Spleen (tissue), 11 donors: ENCODE measurements at regions not wholly inside any gene's neighbourhood (a gene's known extent, or its start where the extent isn't known, plus 50 kb on each side); places are given as distances from the start of the nearest gene placed in this dataset.

Source experiments
- DNase-seq: peaks from one replicate; pipeline ENCODE4 v3.0.0-alpha.2; 2020
- H3K27ac ChIP-seq, 8 donors: fragments of 200-600 bp; sonication (generic) in 7 of 8; 1 replicate in 4 of 8; 2 replicates in 4 of 8; pipeline versions ENCODE4 v1.5.0 to v1.8.0; 2016 to 2021; ENCODE audit warnings: inconsistent platforms in 4 of 8, mild to moderate bottlenecking in 4 of 8, moderate library complexity in 1 of 8
- H3K27me3 ChIP-seq, 7 donors: fragments of 200-600 bp; sonication (generic) in 6 of 7; replicated peaks in 1 of 7; 1 replicate in 4 of 7; 2 replicates in 3 of 7; pipeline versions ENCODE4 v1.5.0 to v1.8.0; 2016 to 2021; ENCODE audit warnings: inconsistent platforms in 3 of 7, mild to moderate bottlenecking in 1 of 7
- H3K36me3 ChIP-seq, 6 donors: fragments of 200-600 bp; sonication (generic) in 5 of 6; 1 replicate in 4 of 6; 2 replicates in 2 of 6; pipeline versions ENCODE4 v1.5.0 to v1.8.0; 2016 to 2021; ENCODE audit warnings: inconsistent platforms in 2 of 6
- H3K4me1 ChIP-seq, 6 donors: fragments of 200-600 bp; sonication (generic) in 5 of 6; 1 replicate in 3 of 6; 2 replicates in 3 of 6; pipeline versions ENCODE4 v1.5.0 to v1.8.0; 2016 to 2021; ENCODE audit warnings: inconsistent platforms in 3 of 6
- H3K4me3 ChIP-seq, 8 donors: fragments of 200-600 bp; sonication (generic) in 7 of 8; 1 replicate in 4 of 8; 2 replicates in 4 of 8; pipeline versions ENCODE4 v1.5.0 to v1.8.0; 2016 to 2021; ENCODE audit warnings: inconsistent platforms in 4 of 8, mild to moderate bottlenecking in 4 of 8, moderate library complexity in 2 of 8
- H3K9me3 ChIP-seq, 8 donors: fragments of 200-600 bp; sonication (generic) in 7 of 8; 1 replicate in 4 of 8; 2 replicates in 4 of 8; pipeline versions ENCODE4 v1.5.0 to v1.8.0; 2016 to 2021; ENCODE audit warnings: inconsistent platforms in 4 of 8
- POLR2A ChIP-seq, 3 donors: fragments of 450-650 bp; IDR thresholded peaks; one replicate each; pipeline ENCODE4 v1.5.1; 2017; ENCODE audit warnings: antibody characterized with exemption in 3 of 3, mild to moderate bottlenecking in 1 of 3
- POLR2AphosphoS5 ChIP-seq, 3 donors: sonication (generic); formaldehyde crosslinking; IDR thresholded peaks; one replicate each; pipeline ENCODE4 v1.5.1; 2017; ENCODE audit warnings: antibody characterized with exemption in 3 of 3
- WGBS, 5 donors: extraction: QIAGEN DNeasy Blood & Tissue Kit in 3 of 5; methylation state at CpG; one replicate each; pipeline versions ENCODE4 v1.1.5 to v1.1.7; 2013 to 2018; 5-methylcytosine and 5-hydroxymethylcytosine counted together
- intact Hi-C: fragments of 100-400 bp; cut with DNase I; formaldehyde crosslinking; loops from one replicate; pipeline ENCODE4 v1.15.0; 2023; ENCODE audit warnings: low total_unique reads
- TF ChIP-seq, protein P1 (sequence below), 11 experiments: fragments of 200-600 bp in 7 of 11; fragments of 450-650 bp in 4 of 11; sonication (generic) in 4 of 11; IDR thresholded peaks in 8 of 11; conservative IDR thresholded peaks in 3 of 11; 1 replicate in 7 of 11; 2 replicates in 4 of 11; pipeline versions ENCODE4 v1.4.0 to v1.8.0; 2016 to 2021; ENCODE audit warnings: antibody characterized with exemption in 11 of 11, inconsistent platforms in 4 of 11, mild to moderate bottlenecking in 1 of 11
- donor health status: healthy with polysubstance abuse.
- donor health status: DM: no; HTN: no; CAD: no; lungs with moderate emphysema.
- donor health status: DM: no; HTN: no; CAD: no.
- donor health status: Bipolar disorder and iron deficiency.
- donor health status: healthy.
- donor health status: DM: no; HTN: no; CAD: no.
- donor health status: DM: yes; HTN: yes; CAD: no.

DNA sequence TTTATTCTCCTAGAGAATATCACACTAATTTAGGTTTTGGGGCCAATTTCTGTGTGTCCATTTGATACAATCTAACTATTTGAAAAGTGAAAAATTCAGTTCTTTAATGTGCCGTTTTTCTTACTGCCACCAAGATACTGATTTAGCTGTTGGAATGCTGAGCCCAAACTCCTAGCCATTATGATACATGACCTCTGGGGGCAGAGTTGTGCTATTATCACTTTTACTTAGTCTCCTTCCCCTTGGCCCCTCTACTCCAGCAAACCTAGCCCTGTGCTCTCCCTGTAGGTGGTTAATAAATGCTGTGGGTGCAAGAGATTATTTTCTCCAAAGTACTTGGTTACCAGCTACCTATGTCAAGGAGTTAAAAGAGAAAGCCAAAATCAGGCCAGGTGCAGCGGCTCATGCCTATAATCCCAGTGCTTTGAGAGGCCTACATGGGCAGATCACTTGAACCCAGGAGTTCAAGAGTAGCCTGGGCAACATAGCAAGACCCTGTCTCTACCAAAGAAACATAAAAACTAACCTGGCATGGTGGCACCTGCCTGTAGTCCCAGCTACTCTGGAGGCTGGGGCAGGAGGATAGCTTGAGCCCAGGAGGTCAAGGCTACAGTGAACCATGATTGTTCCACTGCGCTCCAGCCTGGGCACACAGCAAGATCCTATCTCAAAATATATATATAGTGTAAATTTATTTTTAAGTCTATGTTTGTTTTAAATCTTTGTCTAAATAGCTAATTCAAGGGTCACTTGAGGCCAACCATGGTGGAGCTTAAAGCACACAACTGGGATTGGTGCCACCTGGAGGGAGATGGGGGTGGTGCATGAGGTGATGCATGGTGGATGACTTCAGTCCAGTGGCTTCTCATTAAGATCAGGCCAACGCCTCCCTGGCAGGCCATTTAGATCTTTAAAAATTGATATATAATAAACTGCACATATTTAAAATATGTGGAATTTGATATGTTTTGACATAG lies 193.2 kb upstream of the PLET1 start:
- Histone ChIP-seq H3K4me1 (no peaks in the 10 kb centered on the region), H3K36me3 (no peaks in the 10 kb centered on the region), H3K27me3 (no peaks in the 10 kb centered on the region), H3K4me3 (no peak overlapping the region), H3K27ac (no peak overlapping the region), H3K9me3 (no peaks in the 10 kb centered on the region)
- 85 to 93% (median 92%) methylated on average over 4 of the region's 4 CpGs for WGBS, 5 donors
- intact Hi-C loops: no loop called here
- TF ChIP-seq, protein P1, sequence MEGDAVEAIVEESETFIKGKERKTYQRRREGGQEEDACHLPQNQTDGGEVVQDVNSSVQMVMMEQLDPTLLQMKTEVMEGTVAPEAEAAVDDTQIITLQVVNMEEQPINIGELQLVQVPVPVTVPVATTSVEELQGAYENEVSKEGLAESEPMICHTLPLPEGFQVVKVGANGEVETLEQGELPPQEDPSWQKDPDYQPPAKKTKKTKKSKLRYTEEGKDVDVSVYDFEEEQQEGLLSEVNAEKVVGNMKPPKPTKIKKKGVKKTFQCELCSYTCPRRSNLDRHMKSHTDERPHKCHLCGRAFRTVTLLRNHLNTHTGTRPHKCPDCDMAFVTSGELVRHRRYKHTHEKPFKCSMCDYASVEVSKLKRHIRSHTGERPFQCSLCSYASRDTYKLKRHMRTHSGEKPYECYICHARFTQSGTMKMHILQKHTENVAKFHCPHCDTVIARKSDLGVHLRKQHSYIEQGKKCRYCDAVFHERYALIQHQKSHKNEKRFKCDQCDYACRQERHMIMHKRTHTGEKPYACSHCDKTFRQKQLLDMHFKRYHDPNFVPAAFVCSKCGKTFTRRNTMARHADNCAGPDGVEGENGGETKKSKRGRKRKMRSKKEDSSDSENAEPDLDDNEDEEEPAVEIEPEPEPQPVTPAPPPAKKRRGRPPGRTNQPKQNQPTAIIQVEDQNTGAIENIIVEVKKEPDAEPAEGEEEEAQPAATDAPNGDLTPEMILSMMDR (IDR thresholded peaks at IDR 0.05 in 8 of 11, conservative IDR thresholded peaks at IDR 0.05 in 3 of 11): peak in 6 of 11 experiments; percentile 14 to 61 (median 38)
- TF ChIP-seq POLR2AphosphoS5 (IDR thresholded peaks at IDR 0.05) (no peak), POLR2A (IDR thresholded peaks at IDR 0.05) (no peak)
- no peak for DNase-seq

DNA sequence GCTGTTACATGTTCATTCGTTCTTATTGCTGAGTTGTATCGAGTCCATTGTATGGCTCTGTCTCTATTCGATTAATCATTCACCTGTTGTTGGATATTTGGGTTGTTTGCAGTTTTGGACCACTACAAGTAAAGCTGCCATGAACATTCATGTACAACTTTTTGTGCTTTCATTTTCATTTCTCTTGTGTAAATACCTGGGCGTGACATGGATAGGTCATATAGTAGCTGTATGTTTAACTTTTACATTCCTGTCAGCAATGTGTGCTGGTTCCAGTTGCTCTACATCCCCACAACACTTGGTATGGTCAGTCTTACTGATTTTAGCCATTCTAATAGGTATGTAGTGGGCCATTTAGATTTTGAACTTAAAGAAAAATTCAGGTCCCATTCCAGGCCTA lies 194.2 kb upstream of the PLET1 start:
- TF ChIP-seq, protein P1 (IDR thresholded peaks at IDR 0.05 in 8 of 11, conservative IDR thresholded peaks at IDR 0.05 in 3 of 11): no peak
- no peak for TF ChIP-seq POLR2AphosphoS5 (IDR thresholded peaks at IDR 0.05)
- no peak for TF ChIP-seq POLR2A (IDR thresholded peaks at IDR 0.05)

DNA sequence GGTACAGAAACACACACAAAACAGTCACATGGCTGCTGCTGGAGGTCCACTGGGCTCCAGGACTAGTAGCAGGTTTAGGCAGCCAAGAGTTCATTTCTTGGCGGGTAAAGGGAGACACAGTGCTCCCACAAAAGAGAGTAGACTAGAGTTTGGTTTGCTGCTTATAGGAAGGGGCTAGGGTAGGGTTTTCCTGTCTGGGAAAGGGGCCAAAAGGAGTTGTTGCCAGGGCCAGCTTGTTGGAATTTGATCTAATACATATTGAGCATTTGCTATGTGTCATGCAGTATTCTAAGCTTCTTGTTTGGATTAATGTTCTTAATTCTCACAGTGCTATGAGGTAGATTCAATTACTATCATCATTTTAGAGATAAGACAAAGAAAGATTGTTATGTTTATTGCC lies 195.1 kb upstream of the PLET1 start:
- WGBS, 5 donors: 63 to 90% (median 78%) methylated on average over 1 of the region's 1 CpG
- H3K27ac ChIP-seq: no peak overlapping the region
- no peaks in the 10 kb centered on the region for H3K4me1 ChIP-seq
- DNase-seq: no peak
- no peak for TF ChIP-seq POLR2A (IDR thresholded peaks at IDR 0.05)
- no peak for TF ChIP-seq POLR2AphosphoS5 (IDR thresholded peaks at IDR 0.05)
- TF ChIP-seq, protein P1 (IDR thresholded peaks at IDR 0.05 in 8 of 11, conservative IDR thresholded peaks at IDR 0.05 in 3 of 11): no peak
- H3K9me3 ChIP-seq: no peaks in the 10 kb centered on the region
- H3K4me3 ChIP-seq: no peak overlapping the region
- no peaks in the 10 kb centered on the region for H3K36me3 ChIP-seq
- H3K27me3 ChIP-seq: no peaks in the 10 kb centered on the region
- intact Hi-C loops: no loop called here

More for the DNA sequence above, 194.2 kb upstream of the PLET1 start:
- DNase-seq: no peak
- Histone ChIP-seq H3K36me3 (no peaks in the 10 kb centered on the region), H3K27ac (no peak overlapping the region), H3K4me1 (no peaks in the 10 kb centered on the region), H3K27me3 (no peaks in the 10 kb centered on the region), H3K9me3 (no peaks in the 10 kb centered on the region), H3K4me3 (no peak overlapping the region)
- intact Hi-C loops: no loop called here
- WGBS, 5 donors: 87 to 97% (median 94%) methylated on average over 4 of the region's 4 CpGs

DNA sequence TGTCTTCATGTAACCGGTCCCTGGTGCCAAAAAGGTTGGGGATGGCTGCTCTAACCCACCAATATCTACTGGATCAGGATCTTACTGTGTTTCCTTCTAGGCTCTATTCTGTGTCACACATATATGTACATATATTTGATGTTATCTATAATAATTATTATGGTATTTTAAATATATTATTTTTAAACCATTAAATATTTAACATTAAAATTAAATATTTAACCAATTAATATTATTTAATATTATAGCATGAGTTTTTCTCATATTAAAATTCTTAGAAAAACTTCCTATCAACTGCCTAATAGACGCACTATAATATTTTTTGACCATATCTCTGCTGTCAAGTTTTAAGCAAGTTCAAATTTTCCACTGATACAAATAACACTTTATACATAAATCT lies 196.9 kb upstream of the PLET1 start:
- WGBS, 5 donors: 90 to 99% (median 98%) methylated on average over 2 of the region's 2 CpGs
- Histone ChIP-seq H3K4me3 (no peak overlapping the region), H3K27me3 (no peaks in the 10 kb centered on the region), H3K9me3 (no peaks in the 10 kb centered on the region), H3K4me1 (no peaks in the 10 kb centered on the region), H3K36me3 (no peaks in the 10 kb centered on the region), H3K27ac (no peak overlapping the region)
- TF ChIP-seq POLR2AphosphoS5 (IDR thresholded peaks at IDR 0.05): no peak
- TF ChIP-seq, protein P1 (IDR thresholded peaks at IDR 0.05 in 8 of 11, conservative IDR thresholded peaks at IDR 0.05 in 3 of 11): no peak
- TF ChIP-seq POLR2A (IDR thresholded peaks at IDR 0.05): no peak
- no peak for DNase-seq
- intact Hi-C loops: no loop called here
